HG02938 (cell line): ENCODE measurements at regions not wholly inside any gene's neighbourhood (a gene's known extent, or its start where the extent isn't known, plus 50 kb on each side); places are given as distances from the start of the nearest gene placed in this dataset.
A peak's percentile ranks its signal among the peaks of the same experiment; 100 is the strongest.
"Not testable (repeated sequence)": the region's sequence is repeated elsewhere in the genome, so short reads cannot be mapped to it uniquely, and the experiment has no call there.

Experiments
- ATAC-seq: cut with Tn5 transposase; IDR thresholded peaks from one replicate; pipeline ENCODE4 v1.9.1; 2021; ENCODE audit warnings: mild to moderate bottlenecking, moderate library complexity; ENCODE audit not compliant: unreplicated experiment

DNA sequence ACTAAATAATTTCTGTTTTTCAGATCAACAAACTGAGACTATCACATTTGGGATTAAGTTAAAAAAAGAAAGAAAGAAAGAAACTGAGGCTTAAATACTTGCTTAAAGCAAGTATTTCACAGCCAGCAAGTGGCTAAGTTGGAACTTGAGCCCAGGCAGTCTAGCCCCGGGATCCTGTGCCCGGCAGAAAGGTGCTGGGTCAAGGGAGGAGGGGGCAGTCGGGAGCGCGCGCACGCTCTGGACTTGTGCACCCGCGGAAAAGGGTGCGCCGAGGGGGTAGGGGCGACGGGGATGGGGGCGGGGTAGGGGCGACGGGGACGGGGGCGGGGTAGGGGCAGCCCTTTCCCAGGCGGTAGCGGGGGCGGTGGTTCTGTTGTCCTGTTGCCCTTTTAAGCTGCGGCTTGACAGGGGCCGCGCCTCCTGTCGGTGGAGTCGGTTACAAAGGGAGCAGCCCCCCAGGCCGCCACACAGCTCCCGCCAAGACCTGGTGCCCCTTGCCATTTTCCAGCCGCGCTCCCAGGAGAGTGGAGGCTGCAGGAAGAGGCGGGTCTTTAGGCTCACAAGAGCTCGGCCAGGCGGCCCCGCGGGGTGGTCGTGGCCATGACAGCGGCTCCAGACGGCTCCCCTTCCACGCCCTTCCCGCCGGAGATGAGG is 60.6 kb downstream of the GOLGA8T start:
- not testable (repeated sequence) for ATAC-seq

DNA sequence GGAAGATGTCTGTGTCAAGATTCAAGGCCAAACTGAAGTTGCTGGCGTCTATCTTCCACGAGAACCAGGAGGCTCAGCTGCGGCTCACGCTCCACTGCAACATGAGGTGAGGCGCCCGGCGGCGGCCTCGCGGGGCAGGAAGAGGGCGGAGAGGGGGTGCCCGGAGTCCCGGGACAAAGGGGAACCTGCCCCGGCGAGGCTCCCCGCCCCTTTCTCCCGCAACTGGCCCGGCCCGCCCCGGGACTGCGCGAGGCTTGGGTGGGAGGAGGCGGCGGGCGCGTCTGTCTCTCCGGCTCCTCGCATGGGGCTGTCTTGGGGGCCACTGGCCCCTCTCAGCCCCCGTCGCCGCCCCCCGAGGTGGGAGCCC is 61.1 kb downstream of the GOLGA8T start:
- ATAC-seq = not testable (repeated sequence)

DNA sequence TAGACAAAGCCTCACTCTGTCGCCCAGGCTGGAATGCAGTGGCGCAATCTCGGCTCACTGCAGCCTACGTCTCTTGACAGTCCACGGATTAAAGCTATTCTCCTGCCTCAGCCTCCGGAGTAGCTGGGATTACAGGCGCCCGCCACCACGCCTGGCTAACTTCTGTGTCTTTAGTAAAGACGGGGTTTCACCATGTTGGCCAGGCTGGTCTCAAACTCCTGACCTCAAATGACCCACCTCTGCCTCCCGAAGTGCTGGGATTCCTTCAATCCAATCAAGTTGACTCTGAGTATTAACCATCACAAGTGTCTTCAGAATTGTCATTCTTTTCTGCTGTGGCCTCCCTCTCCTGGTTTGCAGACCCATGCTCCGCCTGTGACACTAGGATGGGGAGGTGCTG is 61.9 kb downstream of the GOLGA8T start:
- not testable (repeated sequence) for ATAC-seq

DNA sequence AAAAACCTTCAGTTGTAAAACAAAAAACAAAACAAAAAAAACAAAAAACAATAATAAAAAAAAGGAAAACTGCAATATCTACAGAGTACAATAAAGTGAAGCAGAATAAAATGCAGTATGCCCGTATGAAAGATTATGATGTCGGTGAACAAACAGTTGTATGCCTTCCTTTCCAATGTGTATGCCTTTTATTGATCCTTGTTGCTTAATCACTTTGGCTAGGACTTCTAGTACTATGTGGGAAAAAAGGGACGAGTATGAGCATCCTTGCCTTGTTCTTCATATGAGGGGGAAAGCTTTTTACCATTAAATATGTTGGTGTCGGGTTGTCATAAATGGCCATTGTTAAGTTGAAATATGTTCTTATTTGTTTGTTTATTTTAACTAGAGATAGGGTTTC is 66.7 kb downstream of the GOLGA8T start:
- not testable (repeated sequence) for ATAC-seq

DNA sequence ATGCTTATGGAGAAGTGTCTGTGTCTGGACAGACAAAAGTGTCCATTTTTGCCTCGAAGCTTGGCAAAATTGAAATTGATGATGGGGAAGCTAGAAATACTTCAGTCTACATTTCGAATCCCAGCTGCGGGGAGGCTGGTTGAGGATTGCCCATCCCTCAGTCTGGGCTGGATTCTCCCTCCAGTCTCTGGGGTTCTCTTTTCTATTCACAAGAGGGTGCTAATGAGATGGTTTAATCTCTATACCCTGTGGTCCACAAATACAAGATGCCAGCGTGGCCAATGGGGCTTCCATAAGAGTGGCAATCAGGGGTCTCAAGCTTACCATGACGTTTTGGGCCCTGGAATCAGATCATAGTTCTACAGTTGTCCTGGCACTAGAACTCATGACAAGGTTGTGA is 78.9 kb downstream of the GOLGA8T start:
- ATAC-seq = not testable (repeated sequence)

- not testable (repeated sequence) for ATAC-seq
Measured at GRCh38 chr15:30221803-30222202, 87.0 kb downstream of the GOLGA8T start.

- not testable (repeated sequence) for ATAC-seq
Measured at GRCh38 chr15:30222798-30223591, 88.1 kb downstream of the GOLGA8T start.

DNA sequence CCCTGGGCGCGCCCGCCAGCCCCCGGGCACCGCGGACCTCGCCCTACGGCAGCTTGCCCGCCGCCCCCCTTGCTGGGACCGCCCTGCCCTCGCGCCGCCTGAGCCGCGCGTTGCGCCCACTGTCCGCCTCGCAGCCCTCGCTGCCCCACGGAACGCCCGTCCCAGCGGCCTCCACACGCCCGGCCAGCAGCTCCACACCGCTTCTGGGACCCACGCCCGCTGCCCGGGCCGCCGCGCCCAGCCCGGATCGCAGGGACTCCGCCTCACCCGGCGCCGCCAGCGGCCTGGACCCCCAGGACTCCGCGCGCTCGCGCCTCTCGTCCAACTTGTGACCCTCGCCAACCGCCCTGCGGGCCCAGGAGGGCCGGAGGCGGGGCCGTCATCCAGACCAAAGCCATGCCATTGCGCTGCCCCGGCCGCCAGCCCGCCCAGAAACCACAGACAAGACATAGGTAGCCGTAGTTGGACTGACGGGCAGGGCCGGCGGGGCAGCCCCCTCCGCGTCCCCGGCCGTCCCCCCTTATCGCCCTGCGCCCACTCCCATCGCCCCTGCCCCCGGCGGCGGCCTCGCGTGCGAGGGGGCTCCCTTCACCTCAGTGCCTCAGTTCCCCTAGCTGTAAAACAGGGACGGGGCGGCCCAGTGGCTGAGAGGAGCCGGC is 90.5 kb downstream of the GOLGA8T start:
- not testable (repeated sequence) for ATAC-seq

GRCh38 chr15:30261432-30262141 is 126.7 kb downstream of the GOLGA8T start:
- not testable (repeated sequence) for ATAC-seq

- ATAC-seq = peak; percentile 71
Measured at GRCh38 chr15:30262142-30262460, 127.2 kb downstream of the GOLGA8T start.

- not testable (repeated sequence) for ATAC-seq
Measured at GRCh38 chr15:30264000-30264399, 129.1 kb downstream of the GOLGA8T start.

- not testable (repeated sequence) for ATAC-seq
Measured at GRCh38 chr15:30295150-30295844, 98.0 kb downstream of the CHRFAM7A start.

- not testable (repeated sequence) for ATAC-seq
Measured at GRCh38 chr15:30303968-30304367, 89.4 kb downstream of the CHRFAM7A start.
